ENCODE measurements at regions not wholly inside any gene's neighbourhood (a gene's known extent, or its start where the extent isn't known, plus 50 kb on each side); places are given as distances from the start of the nearest gene placed in this dataset.
"Not testable (repeated sequence)": the region's sequence is repeated elsewhere in the genome, so short reads cannot be mapped to it uniquely, and the experiment has no call there.

- no peak for DNase-seq
Measured at GRCh38 chr1:64318428-64318827, 115.0 kb downstream of the UBE2U start.

DNA sequence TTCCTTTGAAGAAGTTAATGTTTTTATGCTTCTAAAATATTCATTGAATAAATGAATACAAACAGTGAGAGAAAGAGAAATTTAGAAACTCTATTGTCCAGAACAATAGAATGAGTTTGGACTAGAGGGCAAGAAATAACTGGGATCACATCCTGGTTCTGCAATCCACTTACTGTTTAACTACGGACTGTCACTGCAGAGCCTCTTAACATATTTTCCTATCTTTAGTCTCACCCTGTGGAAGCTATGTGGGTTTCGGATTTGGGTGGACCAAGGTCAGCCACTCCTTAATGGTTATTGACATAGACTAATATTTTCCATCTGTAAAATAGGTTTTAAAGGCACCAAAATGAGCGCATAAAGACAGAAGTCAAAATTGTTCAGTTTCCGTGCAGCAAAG, 116.6 kb downstream of the UBE2U start:
- DNase-seq: no peak

DNA sequence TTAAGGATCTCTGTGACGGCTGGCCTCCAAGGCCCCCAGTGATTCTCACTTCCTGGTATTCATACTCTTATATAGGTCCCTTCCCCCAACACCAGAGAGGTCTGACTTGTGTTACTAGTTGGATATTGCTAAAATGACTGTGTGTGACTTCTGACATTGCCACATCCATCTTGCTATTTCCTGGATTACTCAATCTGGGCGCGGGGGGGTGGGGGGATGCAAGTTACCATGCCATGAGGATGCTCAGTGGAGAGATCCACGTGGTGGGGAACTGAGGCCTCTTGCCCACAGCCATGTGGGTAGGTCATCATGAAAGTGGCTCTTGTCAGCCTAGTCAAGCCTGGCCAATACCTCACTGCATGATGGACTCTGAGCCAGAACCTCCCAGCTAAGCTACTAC, 117.0 kb downstream of the UBE2U start:
- no peak for DNase-seq

DNA sequence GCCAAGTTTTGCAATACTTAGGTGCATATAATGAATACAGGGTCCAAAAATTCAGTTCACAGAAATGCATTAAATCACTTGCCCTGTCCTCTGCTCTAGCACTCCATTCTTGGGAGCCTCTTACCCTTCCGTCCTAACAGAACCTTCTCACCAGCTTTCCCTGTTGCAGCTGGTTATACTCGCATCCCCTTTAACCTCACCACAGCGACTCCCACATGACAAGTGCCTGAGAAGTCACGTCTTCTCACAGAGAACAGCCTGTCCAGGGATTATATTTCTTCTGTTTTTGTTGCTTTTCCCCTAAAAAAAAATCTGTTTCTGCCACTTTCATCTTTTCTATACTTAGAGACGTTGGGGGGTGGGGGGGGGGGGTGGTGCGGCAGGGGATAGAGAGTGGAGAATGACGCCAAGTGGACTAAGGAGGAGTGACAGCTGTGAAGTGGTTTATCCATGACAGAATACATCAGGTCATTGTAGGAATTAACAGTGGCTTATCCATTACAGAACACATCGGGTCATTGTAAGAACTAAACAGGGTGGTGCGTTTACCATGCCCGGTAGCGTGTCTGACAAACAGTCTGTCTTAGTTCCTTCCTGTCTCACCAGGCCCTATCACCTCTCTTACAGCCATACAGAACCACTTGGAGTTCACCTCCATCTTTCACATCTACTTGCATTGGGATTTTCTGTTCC, 117.6 kb downstream of the UBE2U start:
- no peak for DNase-seq

GRCh38 chr1:64323054-64323453, 119.6 kb downstream of the UBE2U start:
- no peak for DNase-seq

DNA sequence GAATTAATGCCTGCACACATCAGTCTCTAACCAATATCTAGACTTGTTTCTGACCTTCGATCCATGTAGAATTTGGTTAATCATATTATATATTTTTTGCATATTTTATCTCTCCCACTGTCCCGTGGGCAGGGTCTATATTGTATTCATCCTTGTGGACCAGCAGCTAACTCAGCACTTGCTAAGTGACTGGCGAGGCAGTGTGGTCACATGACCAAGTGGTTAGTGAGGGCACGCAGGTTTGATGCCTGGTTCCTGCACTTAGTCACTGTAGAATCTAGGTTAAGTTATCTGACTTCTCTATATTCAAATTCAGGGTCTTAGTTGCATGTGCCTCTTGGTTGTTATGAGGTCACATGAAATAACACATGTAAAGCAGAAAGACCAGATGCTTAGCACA, 120.5 kb downstream of the UBE2U start:
- no peak for DNase-seq

GRCh38 chr1:64325856-64326255, 122.4 kb downstream of the UBE2U start:
- DNase-seq: no peak

- DNase-seq: no peak
Measured at GRCh38 chr1:64327119-64327518, 123.7 kb downstream of the UBE2U start.

GRCh38 chr1:64328193-64328592, 124.8 kb downstream of the UBE2U start:
- DNase-seq: no peak

GRCh38 chr1:64330839-64331238, 127.4 kb downstream of the UBE2U start:
- no peak for DNase-seq

DNA sequence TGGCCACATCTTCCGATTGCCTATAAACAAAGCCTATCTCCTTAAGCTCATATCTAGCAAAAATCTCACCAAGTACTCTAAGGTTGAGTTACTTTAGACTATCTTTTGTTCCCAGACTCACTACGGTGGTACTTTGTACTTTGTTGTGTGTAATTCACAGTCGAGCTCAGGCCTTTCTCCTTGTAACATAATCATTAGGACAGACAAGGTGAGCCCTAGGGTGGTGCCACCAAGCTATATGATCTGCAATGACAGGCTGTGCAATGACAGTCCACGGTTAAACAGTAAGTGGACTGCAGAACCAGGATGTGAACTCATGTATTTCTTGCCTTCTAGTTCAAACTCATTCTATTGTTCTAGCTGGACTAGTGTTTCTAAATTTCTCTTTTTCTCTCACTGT, 132.2 kb downstream of the UBE2U start:
- DNase-seq: no peak

- no peak for DNase-seq
Measured at GRCh38 chr1:64337475-64337874, 132.5 kb upstream of the CACHD1 start.

DNA sequence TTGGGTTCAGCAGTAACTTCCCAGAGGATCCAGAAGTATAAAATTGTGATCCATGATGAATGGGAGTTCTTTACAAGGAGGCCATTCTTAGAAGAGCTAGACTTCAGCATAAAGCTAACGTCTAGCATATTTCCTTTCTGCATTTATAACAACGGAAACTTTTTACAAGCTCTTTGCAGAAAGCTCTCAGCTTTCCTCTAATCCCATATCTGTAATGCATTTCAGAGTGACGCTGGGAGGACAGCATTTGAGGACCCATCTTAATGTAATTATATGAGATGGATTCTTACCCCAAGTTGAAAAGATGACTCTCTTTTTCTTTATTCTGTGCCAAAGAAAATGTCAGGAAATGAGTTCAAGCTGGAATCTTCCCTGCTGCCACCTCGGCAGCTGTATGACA, 132.0 kb upstream of the CACHD1 start:
- no peak for DNase-seq

DNA sequence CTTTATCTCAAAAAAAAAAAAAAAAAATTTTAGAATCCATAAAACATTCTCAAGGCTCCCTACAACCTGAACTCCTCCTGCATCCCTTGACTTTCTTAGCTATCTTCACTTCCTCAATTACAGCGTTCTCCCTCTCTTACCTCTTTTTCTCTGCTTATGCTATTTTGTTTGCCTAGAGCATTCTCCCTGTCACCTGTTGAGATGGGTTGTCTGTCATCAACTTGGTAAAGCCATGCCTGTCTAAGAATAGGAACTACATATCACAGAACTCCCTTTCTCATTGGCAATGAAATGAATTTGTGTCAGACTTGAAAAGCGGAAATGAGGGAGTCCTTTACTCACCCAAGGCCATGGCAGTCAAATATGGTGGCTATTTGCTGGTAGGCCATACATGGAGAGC, 129.6 kb upstream of the CACHD1 start:
- DNase-seq: no peak

GRCh38 chr1:64343105-64343822, 126.7 kb upstream of the CACHD1 start:
- peak; percentile 42 for DNase-seq

- DNase-seq: no peak
Measured at GRCh38 chr1:64343823-64344190, 126.1 kb upstream of the CACHD1 start.

- no peak for DNase-seq
Measured at GRCh38 chr1:64348270-64348960, 121.5 kb upstream of the CACHD1 start.

DNA sequence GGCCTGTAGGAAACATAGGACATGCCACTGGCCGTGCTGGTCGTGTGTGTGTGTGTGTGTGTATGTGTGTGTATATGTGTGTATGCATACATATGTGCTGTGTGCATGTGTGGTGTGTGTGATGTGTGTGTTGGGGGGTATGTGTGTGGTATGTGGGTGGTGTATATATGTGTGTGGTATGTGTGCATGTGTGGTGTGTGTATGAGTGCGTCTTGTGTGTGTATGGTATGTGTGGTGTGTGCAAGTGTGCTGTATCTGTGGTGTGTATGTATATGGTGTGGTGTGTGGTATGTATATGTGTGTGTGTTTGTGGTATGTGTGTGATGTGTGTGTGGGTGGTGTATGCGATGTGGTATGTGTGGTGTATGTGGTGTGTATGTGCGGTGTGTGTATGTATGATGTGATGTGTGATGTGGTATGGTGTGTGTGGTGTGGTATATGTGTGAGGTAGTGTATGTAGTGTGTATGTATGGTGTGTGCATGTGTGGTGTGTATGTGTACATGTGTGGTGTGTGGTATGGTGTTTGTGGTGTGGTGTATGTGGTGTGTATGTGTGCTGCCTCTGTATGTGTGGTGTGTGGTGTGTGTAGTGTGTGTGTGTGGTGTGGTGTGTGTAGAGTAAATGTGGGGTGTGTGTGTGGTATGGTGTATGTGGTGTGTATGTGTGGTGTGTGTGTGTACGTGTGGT, 120.8 kb upstream of the CACHD1 start:
- no peak for DNase-seq

DNA sequence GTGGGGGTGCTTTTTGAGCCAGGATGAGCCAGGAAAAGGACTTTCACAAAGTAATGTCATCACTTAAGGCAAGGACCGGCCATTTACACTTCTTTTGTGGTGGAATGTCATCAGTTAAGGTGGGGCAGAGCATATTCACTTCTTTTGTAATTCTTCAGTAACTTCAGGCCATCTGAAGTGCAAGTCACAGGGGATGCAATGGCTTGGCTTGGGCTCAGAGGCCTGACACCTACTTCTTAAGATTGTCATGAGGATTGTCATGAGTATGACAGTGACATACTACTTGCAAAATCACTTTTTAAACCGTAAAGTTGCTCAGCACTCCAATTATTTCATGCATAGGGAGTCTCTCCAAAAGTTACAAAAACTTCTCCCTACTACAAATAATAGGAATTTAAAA, 114.4 kb upstream of the CACHD1 start:
- not testable (repeated sequence) for DNase-seq

- no peak for DNase-seq
Measured at GRCh38 chr1:64356636-64357256, 113.2 kb upstream of the CACHD1 start.

- no peak for DNase-seq
Measured at GRCh38 chr1:64357422-64357821, 112.5 kb upstream of the CACHD1 start.

- DNase-seq: no peak
Measured at GRCh38 chr1:64358692-64359091, 111.2 kb upstream of the CACHD1 start.

- no peak for DNase-seq
Measured at GRCh38 chr1:64361974-64362373, 108.0 kb upstream of the CACHD1 start.

Measured in kidney glomerular epithelial cell (primary cell).